Progenitor cell of endocrine pancreas (in vitro differentiated cells): ENCODE measurements at regions not wholly inside any gene's neighbourhood (a gene's known extent, or its start where the extent isn't known, plus 50 kb on each side); places are given as distances from the start of the nearest gene placed in this dataset.
A peak's percentile ranks its signal among the peaks of the same experiment; 100 is the strongest.

Experiments used
- DNase-seq: peaks from one replicate; pipeline ENCODE4 v3.0.0; 2021; ENCODE audit warnings: low spot score; ENCODE audit not compliant: unreplicated experiment
- H3K27ac Mint-ChIP-seq: 2 replicates; pipeline ENCODE4 v1.8.0; 2021; ENCODE audit warnings: mild to moderate bottlenecking, moderate library complexity, mixed read lengths
- H3K27me3 Mint-ChIP-seq: 2 replicates; pipeline ENCODE4 v1.8.0; 2021; ENCODE audit warnings: mixed read lengths
- H3K36me3 Mint-ChIP-seq: 2 replicates; pipeline ENCODE4 v1.8.0; 2022; ENCODE audit warnings: mixed read lengths; ENCODE audit not compliant: insufficient read depth
- H3K4me1 Mint-ChIP-seq: 2 replicates; pipeline ENCODE4 v1.8.0; 2021; ENCODE audit warnings: low read depth, mixed read lengths
- H3K4me3 Mint-ChIP-seq: 2 replicates; pipeline ENCODE4 v1.8.0; 2021; ENCODE audit warnings: low read depth, mild to moderate bottlenecking, moderate library complexity, mixed read lengths
- H3K9me3 Mint-ChIP-seq: 2 replicates; pipeline ENCODE4 v1.8.0; 2021; ENCODE audit warnings: low read depth, mixed read lengths
- TF ChIP-seq, protein P1 (sequence below): fragments of 200-600 bp; sonication (generic); IDR thresholded peaks from one replicate; pipeline ENCODE4 v1.5.0; 2021; ENCODE audit warnings: antibody characterized with exemption, mild to moderate bottlenecking; ENCODE audit not compliant: unreplicated experiment

DNA sequence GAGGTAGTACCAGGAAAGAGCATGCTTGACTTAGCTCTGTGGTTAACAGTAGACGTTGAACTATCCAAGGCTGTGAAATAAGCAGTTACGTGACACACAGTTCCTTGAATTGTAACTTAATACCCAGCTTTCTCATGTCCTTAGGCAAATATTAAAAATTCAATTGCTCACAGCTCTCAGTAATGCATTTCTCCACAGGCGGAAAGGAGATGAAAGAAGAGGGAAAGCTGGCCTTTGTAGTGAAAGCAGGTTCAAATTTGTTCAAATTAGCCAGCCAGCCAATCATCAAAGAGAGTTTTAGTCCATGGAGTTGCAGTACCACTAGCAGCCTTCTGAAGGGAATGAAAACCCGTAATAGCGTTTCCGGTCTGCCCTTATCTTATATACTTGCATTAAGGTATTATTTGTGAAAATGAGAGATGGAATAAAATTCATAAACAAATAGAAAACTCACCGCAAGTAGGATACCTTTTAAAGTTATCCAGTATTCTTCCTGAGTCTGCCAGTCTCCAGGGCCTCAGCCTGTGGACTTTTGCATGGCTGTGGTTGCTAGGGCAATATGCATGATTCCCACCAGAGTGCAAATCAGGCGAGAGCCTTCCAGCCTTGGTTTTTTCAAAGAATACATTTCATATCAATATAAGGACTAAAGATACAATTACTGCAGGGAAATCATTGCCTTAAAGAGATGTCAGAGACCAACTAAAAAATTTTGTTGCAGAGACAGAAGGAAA lies 795.5 kb downstream of the TNS3 start:
- TF ChIP-seq, protein P1, sequence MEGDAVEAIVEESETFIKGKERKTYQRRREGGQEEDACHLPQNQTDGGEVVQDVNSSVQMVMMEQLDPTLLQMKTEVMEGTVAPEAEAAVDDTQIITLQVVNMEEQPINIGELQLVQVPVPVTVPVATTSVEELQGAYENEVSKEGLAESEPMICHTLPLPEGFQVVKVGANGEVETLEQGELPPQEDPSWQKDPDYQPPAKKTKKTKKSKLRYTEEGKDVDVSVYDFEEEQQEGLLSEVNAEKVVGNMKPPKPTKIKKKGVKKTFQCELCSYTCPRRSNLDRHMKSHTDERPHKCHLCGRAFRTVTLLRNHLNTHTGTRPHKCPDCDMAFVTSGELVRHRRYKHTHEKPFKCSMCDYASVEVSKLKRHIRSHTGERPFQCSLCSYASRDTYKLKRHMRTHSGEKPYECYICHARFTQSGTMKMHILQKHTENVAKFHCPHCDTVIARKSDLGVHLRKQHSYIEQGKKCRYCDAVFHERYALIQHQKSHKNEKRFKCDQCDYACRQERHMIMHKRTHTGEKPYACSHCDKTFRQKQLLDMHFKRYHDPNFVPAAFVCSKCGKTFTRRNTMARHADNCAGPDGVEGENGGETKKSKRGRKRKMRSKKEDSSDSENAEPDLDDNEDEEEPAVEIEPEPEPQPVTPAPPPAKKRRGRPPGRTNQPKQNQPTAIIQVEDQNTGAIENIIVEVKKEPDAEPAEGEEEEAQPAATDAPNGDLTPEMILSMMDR: peak; percentile 9
- H3K27ac Mint-ChIP-seq: no peak overlapping the region
- DNase-seq: no peak
- H3K4me3 Mint-ChIP-seq: no peak overlapping the region
- peaks cover 1% of the 10 kb centered on the region for H3K36me3 Mint-ChIP-seq
- peaks cover 7% of the 10 kb centered on the region for H3K9me3 Mint-ChIP-seq
- H3K4me1 Mint-ChIP-seq: peaks cover 2% of the 10 kb centered on the region
- H3K27me3 Mint-ChIP-seq: no peaks in the 10 kb centered on the region

- TF ChIP-seq, protein P1: no peak
- Mint-ChIP-seq H3K4me1 (peaks cover 2% of the 10 kb centered on the region), H3K36me3 (peaks cover 1% of the 10 kb centered on the region), H3K27me3 (no peaks in the 10 kb centered on the region), H3K27ac (no peak overlapping the region), H3K4me3 (no peak overlapping the region), H3K9me3 (peaks cover 18% of the 10 kb centered on the region)
- DNase-seq: no peak
These were observed 797.2 kb downstream of the TNS3 start for GRCh38 chr7:46784732-46785131.

GRCh38 chr7:46781901-46782439 lies 799.9 kb downstream of the TNS3 start:
- Mint-ChIP-seq H3K9me3 (peaks cover 29% of the 10 kb centered on the region), H3K4me3 (no peak overlapping the region), H3K27ac (no peak overlapping the region), H3K36me3 (peaks cover 1% of the 10 kb centered on the region), H3K27me3 (no peaks in the 10 kb centered on the region), H3K4me1 (peaks cover 2% of the 10 kb centered on the region)
- DNase-seq: no peak
- TF ChIP-seq, protein P1: no peak

DNA sequence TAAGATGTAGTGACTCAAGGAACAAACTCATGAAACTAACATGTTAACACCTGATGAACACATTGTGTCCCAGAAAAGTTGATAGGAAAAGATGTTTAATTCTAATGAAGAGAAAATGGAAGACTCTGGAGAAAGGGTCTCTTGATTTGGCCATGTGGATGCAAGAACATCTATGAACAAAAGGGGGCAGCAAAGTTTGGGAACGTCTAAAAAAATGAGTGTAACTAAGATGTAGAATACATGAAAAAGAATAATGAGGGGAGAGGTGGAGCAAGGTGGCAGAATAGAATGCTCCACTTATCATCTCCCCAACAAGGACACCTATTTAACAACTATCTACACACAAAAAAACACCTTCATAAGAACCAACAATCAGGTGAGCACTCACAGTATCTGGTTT lies 805.1 kb downstream of the TNS3 start:
- no peak for DNase-seq
- Mint-ChIP-seq H3K4me3 (no peak overlapping the region), H3K36me3 (no peaks in the 10 kb centered on the region), H3K9me3 (peaks cover 24% of the 10 kb centered on the region), H3K27ac (no peak overlapping the region), H3K4me1 (no peaks in the 10 kb centered on the region), H3K27me3 (no peaks in the 10 kb centered on the region)
- TF ChIP-seq, protein P1: peak; percentile 51

DNA sequence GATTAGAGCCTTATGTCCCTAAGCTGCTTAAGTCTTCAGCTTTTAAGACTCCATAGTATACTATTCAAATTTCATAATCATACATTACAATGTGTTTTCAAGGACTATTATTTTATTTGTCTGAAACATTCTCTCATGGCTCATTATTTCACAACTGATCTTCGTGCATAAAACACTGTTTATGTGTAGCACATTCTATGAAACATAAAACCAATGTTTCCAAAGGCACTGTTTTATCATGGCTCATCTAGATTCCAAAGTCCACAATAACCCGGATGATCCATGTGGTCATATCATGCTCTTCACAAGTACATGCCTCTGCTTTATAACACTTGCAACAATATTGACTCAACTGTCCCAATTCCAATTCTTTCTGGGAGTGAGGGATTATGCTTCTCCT lies 806.1 kb downstream of the TNS3 start:
- Mint-ChIP-seq H3K27ac (no peak overlapping the region), H3K4me1 (no peaks in the 10 kb centered on the region), H3K36me3 (no peaks in the 10 kb centered on the region), H3K9me3 (peaks cover 18% of the 10 kb centered on the region), H3K27me3 (no peaks in the 10 kb centered on the region), H3K4me3 (no peak overlapping the region)
- DNase-seq: no peak
- TF ChIP-seq, protein P1: no peak
